ENCODE measurements at regions not wholly inside any gene's neighbourhood (a gene's known extent, or its start where the extent isn't known, plus 50 kb on each side); places are given as distances from the start of the nearest gene placed in this dataset.

- no peak for DNase-seq
- H3K9me3 ChIP-seq: no peaks in the 10 kb centered on the region
- intact Hi-C loops (cut with DNase I; ENCODE audit: low total_unique reads): no loop called here
- H3K27ac ChIP-seq: no peak overlapping the region
- no peaks in the 10 kb centered on the region for H3K36me3 ChIP-seq
- H3K27me3 ChIP-seq: no peaks in the 10 kb centered on the region
- H3K4me1 ChIP-seq: peaks cover 0 to 6% (median 0%) of the 10 kb centered on the region in 4 donors
- H3K4me3 ChIP-seq: no peak overlapping the region
- no peak for TF ChIP-seq CTCF (IDR thresholded peaks at IDR 0.05)
Measured at GRCh38 chr11:129590030-129590752, 214.5 kb downstream of the BARX2 start.

GRCh38 chr11:129590753-129591475 is 215.3 kb downstream of the BARX2 start:
- H3K36me3 ChIP-seq: no peaks in the 10 kb centered on the region
- no peak for DNase-seq
- no peaks in the 10 kb centered on the region for H3K27me3 ChIP-seq
- H3K27ac ChIP-seq: no peak overlapping the region
- no peak for TF ChIP-seq CTCF (IDR thresholded peaks at IDR 0.05)
- H3K4me3 ChIP-seq: no peak overlapping the region
- intact Hi-C loops (cut with DNase I; ENCODE audit: low total_unique reads): no loop called here
- peaks cover 0 to 6% (median 0%) of the 10 kb centered on the region in 4 donors for H3K4me1 ChIP-seq
- no peaks in the 10 kb centered on the region for H3K9me3 ChIP-seq

GRCh38 chr11:129591527-129591926 is 215.9 kb downstream of the BARX2 start:
- no peaks in the 10 kb centered on the region for H3K9me3 ChIP-seq
- no peaks in the 10 kb centered on the region for H3K36me3 ChIP-seq
- no peak overlapping the region for H3K27ac ChIP-seq
- intact Hi-C loops (cut with DNase I; ENCODE audit: low total_unique reads): no loop called here
- H3K27me3 ChIP-seq: no peaks in the 10 kb centered on the region
- no peak for TF ChIP-seq CTCF (IDR thresholded peaks at IDR 0.05)
- H3K4me1 ChIP-seq: peaks cover 0 to 6% (median 0%) of the 10 kb centered on the region in 4 donors
- H3K4me3 ChIP-seq: no peak overlapping the region
- DNase-seq: no peak

- DNase-seq: no peak
- H3K27ac ChIP-seq: no peak overlapping the region
- peaks cover 0 to 6% (median 0%) of the 10 kb centered on the region in 4 donors for H3K4me1 ChIP-seq
- no peak for TF ChIP-seq CTCF (IDR thresholded peaks at IDR 0.05)
- no peak overlapping the region for H3K4me3 ChIP-seq
- intact Hi-C loops (cut with DNase I; ENCODE audit: low total_unique reads): no loop called here
- H3K36me3 ChIP-seq: no peaks in the 10 kb centered on the region
- H3K27me3 ChIP-seq: no peaks in the 10 kb centered on the region
- no peaks in the 10 kb centered on the region for H3K9me3 ChIP-seq
Measured at GRCh38 chr11:129592191-129592590, 216.5 kb downstream of the BARX2 start.

GRCh38 chr11:129593098-129593497 is 217.4 kb downstream of the BARX2 start:
- H3K27ac ChIP-seq: no peak overlapping the region
- no peaks in the 10 kb centered on the region for H3K27me3 ChIP-seq
- H3K9me3 ChIP-seq: no peaks in the 10 kb centered on the region
- intact Hi-C loops (cut with DNase I; ENCODE audit: low total_unique reads): no loop called here
- H3K4me3 ChIP-seq: no peak overlapping the region
- no peak for TF ChIP-seq CTCF (IDR thresholded peaks at IDR 0.05)
- DNase-seq: no peak
- H3K36me3 ChIP-seq: no peaks in the 10 kb centered on the region
- peaks cover 0 to 6% (median 0%) of the 10 kb centered on the region in 4 donors for H3K4me1 ChIP-seq

Data from tibial artery (tissue), 4 donors.